ENCODE measurements at regions not wholly inside any gene's neighbourhood (a gene's known extent, or its start where the extent isn't known, plus 50 kb on each side); places are given as distances from the start of the nearest gene placed in this dataset.

DNA sequence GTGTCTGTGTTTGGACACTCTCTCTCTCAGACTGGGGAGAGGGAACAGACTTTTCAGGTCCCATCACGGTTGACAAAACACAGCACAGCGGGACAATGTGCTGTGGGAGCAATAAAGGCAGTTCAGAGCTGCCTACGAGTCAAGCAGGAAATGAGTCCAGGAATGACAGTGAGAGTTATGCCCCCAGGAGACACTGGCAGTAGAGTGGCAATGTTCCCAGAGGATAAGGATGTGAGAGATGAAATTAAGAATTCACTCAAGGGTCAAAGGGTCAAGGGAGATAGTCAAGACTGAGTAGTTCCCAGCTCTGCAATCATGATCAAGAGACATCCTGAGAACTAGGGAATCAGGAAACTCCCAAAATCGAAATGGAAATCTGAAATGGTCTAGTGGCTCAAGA lies 156.1 kb downstream of the LURAP1L start:
- TF ChIP-seq, protein P1, sequence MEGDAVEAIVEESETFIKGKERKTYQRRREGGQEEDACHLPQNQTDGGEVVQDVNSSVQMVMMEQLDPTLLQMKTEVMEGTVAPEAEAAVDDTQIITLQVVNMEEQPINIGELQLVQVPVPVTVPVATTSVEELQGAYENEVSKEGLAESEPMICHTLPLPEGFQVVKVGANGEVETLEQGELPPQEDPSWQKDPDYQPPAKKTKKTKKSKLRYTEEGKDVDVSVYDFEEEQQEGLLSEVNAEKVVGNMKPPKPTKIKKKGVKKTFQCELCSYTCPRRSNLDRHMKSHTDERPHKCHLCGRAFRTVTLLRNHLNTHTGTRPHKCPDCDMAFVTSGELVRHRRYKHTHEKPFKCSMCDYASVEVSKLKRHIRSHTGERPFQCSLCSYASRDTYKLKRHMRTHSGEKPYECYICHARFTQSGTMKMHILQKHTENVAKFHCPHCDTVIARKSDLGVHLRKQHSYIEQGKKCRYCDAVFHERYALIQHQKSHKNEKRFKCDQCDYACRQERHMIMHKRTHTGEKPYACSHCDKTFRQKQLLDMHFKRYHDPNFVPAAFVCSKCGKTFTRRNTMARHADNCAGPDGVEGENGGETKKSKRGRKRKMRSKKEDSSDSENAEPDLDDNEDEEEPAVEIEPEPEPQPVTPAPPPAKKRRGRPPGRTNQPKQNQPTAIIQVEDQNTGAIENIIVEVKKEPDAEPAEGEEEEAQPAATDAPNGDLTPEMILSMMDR (conservative IDR thresholded peaks at IDR 0.05; ENCODE audit: low read depth, low read length) = no peak
- no peak overlapping the region for H3K4me3 ChIP-seq (ENCODE audit: low read depth, low read length)
- DNase-seq (ENCODE audit: low read depth) = no peak

DNA sequence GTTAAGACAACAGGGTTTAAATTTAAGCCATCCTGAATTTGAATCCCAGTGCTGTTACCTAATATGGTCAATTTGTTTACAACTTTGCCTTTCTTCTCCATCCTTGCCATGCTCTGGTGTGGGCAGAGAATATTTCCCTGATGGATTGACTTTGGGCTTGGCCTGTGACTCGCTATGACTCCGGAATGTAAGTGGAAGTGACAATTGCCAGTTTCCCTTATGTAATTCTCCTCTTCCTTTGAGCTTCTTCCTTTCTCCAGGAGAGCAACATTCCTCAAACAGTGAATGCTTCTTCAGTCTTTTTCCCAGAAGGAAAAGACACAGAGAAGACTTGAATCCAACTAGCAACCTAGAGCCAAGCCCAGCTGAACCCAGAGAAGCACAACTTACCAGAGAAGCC lies 159.1 kb downstream of the LURAP1L start:
- peak; percentile 23 for DNase-seq (ENCODE audit: low read depth)
- TF ChIP-seq, protein P1 (conservative IDR thresholded peaks at IDR 0.05; ENCODE audit: low read depth, low read length) = no peak
- no peak overlapping the region for H3K4me3 ChIP-seq (ENCODE audit: low read depth, low read length)

DNA sequence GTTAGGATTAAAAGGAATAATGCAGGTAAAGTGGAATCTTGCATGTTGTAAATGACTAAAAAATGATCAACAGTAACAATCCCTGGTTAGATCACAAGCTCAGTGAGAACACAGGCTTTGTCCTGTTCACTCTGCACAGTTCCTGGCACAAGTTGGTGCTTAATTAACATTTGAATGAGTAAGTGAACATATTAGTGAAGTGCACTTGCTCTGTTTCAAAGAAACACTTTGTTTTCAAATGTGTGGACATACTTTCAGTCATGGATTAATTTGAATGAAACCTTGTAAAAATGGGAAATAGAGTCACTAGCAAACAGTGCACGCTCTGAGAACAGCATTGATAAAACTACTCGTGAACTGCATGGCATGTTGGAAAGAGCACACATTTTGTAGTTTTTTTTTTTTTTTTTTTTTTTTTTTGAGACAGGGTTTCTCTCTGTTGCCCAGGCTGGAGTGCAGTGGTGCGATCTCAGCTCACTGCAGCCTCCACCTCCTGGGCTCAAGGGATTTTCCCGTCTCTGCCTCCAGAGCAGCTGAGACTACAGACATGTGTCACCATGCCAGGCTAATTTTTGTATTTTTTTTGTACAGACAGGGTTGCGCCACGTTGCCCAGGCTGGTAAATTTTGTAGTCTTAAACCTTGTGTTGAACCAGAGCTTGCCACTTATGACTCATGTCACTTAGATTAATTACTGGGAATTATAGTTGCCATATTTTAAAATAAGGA lies 159.9 kb downstream of the LURAP1L start:
- no peak overlapping the region for H3K4me3 ChIP-seq (ENCODE audit: low read depth, low read length)
- DNase-seq (ENCODE audit: low read depth) = no peak

DNA sequence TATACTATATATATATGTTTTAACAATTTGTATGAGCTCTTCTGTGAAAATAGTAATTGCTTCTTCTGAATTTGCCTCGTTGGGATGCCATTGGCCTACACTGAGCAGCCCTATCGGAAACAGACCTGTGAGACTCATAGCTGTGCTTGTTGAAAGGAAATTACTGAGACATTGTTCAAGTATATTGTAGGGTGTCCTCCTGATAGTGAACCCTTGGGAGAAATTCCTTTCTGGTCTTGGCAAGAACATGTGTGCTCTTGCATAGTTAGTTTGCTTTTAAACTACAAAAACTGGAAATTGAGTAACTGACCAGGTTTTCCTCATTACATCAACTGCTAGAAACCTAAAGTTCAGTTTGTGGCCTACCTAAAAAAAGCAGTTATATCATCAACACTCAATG lies 160.9 kb downstream of the LURAP1L start:
- no peak for DNase-seq (ENCODE audit: low read depth)
- no peak overlapping the region for H3K4me3 ChIP-seq (ENCODE audit: low read depth, low read length)
- TF ChIP-seq, protein P1 (conservative IDR thresholded peaks at IDR 0.05; ENCODE audit: low read depth, low read length) = no peak

More for the DNA sequence above, 159.9 kb downstream of the LURAP1L start:
- TF ChIP-seq, protein P1 (conservative IDR thresholded peaks at IDR 0.05; ENCODE audit: low read depth, low read length) = no peak

DNA sequence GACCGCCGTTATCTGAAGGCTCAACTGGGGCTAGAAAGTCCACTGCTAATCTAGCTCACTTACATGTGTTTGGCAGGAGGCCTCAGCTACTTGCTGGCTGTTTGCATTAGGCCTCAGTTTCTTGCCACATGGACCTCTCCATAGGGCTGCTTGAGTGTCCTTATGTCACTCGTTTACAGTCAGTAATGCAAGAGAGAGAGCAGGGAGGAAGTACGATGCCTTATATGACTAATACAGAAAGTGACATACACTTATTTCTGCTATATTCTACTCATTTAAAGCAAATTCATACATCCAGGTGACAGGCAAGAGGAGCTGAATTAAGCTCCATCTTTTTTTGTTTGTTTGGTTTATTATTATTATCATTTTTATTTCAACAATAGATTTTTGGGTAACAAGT lies 179.6 kb downstream of the LURAP1L start:
- TF ChIP-seq, protein P1 (conservative IDR thresholded peaks at IDR 0.05; ENCODE audit: low read depth, low read length) = no peak
- DNase-seq (ENCODE audit: low read depth) = no peak

DNA sequence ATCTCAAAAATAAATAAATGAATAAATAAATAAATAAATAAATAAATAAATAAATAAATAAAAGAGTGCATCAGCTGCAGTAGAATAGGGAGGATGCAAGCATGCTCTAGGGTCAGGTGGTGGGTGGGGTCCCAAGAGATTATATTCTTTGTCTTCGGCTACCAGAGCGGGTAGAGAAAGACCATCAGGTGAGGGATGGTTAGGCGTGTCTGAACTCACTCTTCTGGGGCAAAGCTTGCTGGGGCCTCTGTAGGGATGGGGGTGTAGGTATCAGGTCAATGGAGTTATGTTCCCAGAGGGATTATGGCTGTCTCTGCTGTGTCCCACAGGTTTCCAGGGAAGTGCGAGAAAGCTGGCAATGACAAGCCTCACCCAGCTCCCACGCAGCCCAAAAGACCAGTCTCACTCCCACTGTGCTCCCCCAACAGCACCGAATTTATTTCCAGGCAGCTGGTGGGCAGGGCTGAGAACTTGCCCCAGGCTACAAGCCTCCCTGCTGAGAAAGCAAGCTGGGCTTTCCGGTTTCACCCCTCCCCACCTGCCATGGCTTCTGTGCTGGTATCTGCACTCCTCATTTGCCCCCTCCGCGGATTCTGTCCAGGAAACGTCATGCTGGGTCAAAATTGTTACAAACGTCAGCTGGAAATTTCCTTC lies 180.8 kb downstream of the LURAP1L start:
- TF ChIP-seq, protein P1 (conservative IDR thresholded peaks at IDR 0.05; ENCODE audit: low read depth, low read length) = no peak
- no peak for DNase-seq (ENCODE audit: low read depth)
- no peak overlapping the region for H3K4me3 ChIP-seq (ENCODE audit: low read depth, low read length)

More for the DNA sequence above, 179.6 kb downstream of the LURAP1L start:
- no peak overlapping the region for H3K4me3 ChIP-seq (ENCODE audit: low read depth, low read length)
